COLO829 (cell line): ENCODE measurements at regions not wholly inside any gene's neighbourhood (a gene's known extent, or its start where the extent isn't known, plus 50 kb on each side); places are given as distances from the start of the nearest gene placed in this dataset.

Experiments used
- DNase-seq: peaks from one replicate; pipeline ENCODE4 v3.0.0; 2012; ENCODE audit warnings: low spot score

DNA sequence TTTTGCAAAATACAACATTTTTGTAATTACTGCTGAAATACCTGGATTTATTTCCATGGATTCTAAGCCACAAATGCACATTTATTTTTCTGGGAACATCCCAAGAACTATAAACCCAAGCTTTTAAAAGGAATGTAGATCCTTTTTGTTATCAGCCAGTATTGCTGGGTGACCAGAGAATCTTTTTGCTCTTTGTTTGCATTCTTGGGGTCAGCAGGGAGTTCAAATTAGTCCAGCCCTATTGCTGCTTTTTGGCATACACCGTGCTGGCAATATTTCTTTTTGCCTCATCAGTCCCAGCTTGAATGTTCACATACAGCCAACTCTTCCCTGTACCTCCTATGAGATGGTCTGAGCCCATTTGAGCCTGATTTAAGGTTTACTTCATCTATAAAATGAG is 155.2 kb upstream of the CNR1 start:
- DNase-seq = no peak

DNA sequence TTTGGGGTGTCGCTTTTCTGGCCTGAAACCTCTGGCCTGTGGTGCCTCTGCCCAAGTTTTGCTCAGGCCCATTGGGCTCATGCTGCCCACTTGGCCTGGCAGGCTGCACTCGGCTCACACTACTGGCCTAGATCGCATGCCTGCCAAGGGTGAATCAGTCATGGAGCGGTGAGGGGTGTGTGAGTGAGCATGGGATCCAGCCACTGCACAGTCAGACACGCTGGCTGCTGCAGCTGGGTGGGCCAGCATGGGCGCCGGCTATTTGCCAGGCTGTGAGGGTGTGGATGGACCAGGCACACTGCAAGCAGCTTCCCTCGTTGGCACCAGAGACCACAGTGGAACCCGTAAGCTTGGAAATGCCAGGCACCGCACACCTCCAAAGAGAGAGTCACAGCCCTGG is 145.4 kb upstream of the CNR1 start:
- no peak for DNase-seq

- DNase-seq = no peak
Measured at GRCh38 chr6:88304520-88304919, 138.4 kb upstream of the CNR1 start.

DNA sequence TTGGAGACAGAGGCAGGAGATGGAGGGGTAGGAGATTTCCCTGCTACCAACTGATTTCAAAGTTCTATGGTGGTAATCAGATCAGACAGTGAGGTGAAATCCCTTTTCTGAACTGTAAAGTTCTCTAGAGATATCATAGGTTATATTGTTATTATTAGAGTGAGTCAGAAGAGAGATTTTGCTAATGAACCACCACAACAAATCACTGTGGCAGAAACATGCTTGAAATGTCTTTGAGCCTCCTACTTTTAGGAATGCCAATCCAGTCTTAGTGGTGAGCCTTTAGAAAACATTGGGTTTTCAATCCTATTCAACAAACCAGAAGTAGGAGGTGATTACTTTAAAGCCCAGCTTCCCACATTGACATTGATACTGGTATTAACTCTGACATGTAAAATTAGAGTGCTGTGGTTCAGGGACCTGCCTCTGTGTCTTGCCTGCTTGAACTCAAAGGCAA is 136.7 kb upstream of the CNR1 start:
- DNase-seq = peak; percentile 5

DNA sequence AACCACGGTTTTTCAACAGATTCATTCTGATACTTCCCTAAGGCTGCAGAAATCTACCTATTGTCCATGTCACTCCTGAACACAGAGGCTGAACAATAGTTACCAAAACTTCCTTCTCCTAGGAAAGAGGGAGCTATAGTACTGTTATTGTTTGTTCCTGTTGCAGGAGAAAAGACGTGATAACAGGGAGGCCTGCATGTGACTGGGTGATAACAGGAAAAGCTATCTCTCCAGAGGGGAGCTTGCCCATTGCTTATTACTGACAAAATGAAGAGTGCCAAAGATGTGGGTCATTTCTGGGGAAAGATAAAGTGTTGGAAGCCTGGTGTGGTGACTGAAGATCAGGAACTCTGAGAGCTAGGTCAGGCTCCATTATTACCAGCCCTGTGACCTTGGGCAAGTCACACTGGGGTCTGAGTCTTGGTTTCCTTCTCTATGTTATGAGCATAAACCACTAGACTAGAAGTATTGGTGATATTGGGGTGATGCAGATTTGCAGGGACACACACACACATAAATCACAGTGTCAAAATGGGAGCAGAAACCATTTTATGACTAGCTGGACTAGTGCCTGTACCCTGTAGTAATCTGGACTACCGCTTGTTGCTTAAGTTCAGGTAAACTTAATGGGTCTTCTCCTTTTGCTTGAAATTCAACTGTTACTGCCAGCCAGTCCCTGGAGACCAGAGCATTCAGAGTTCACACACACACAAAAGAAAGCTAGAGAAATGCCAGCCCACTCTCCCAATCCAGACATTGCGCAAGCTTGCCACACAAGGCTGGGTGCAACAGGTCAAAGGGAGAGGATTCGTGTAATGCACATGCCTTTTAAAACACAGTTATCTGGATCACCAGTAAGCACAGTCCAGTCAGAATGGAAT is 136.0 kb upstream of the CNR1 start:
- DNase-seq = peak; percentile 5

DNA sequence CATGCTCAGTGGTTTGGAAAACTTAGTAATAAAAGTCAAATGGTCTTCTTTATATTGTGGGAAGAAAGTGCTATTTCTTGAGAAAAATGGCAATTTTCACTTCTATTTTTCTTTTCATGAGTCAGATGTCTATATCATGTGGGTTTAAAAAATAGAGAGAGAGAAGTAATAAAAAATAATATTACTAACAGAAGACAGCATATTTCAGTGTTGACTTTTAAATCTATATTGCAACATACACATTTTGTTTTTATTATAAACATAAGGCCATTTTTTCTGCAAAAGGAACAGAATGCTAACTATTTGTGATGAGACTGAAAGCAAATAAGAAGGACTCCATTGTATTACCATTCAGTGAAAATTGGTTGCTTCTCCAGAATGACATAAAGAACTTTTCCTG is 135.1 kb upstream of the CNR1 start:
- peak; percentile 3 for DNase-seq

- no peak for DNase-seq
Measured at GRCh38 chr6:88298066-88298845, 132.1 kb upstream of the CNR1 start.

- no peak for DNase-seq
Measured at GRCh38 chr6:88296694-88297093, 130.5 kb upstream of the CNR1 start.

DNA sequence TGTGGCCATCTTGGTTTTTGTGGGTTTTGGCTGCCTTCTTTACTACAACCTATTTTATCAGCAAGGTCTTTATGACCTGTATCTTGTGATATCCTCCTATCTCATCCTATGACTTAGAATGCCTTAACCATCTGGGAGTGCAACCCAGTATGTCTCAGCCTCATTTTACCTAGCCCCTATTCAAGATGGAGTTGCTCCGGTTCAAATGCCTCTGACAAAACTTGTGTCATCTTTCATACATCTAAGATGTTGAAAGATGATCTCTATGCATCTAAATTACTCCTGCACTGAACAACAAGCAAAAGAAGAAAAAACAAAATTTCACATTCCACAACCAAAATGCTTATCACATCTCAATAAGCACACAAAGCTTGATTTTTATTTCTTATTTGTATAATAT is 129.5 kb upstream of the CNR1 start:
- no peak for DNase-seq

GRCh38 chr6:88294702-88295101 is 128.6 kb upstream of the CNR1 start:
- no peak for DNase-seq

- no peak for DNase-seq
Measured at GRCh38 chr6:88290411-88290810, 124.3 kb upstream of the CNR1 start.

- DNase-seq = no peak
Measured at GRCh38 chr6:88287696-88288095, 121.5 kb upstream of the CNR1 start.

DNA sequence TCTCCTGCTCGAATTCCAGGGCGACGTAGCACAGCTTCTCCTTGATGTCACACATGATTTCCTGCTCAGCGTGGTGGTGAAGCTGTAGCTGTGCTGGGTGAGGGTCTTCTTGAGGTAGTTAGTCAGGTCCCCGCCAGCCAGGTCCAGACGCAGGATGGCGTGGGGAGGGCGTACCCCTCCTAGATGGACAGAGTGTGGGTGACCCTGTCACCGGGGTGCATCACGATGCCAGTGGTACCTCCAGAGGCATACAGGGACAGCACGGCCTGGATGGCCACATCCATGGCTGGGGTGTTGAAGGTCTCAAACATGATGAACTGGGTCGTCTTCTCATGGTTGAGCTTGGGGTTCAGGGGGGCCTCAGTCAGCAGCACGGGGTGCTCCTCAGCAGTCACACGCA is 110.2 kb upstream of the CNR1 start:
- DNase-seq = no peak

- no peak for DNase-seq
Measured at GRCh38 chr6:88268508-88268907, 102.4 kb upstream of the CNR1 start.

- no peak for DNase-seq
Measured at GRCh38 chr6:88266126-88266525, 100.0 kb upstream of the CNR1 start.

- DNase-seq = no peak
Measured at GRCh38 chr6:88263591-88263990, 97.4 kb upstream of the CNR1 start.

DNA sequence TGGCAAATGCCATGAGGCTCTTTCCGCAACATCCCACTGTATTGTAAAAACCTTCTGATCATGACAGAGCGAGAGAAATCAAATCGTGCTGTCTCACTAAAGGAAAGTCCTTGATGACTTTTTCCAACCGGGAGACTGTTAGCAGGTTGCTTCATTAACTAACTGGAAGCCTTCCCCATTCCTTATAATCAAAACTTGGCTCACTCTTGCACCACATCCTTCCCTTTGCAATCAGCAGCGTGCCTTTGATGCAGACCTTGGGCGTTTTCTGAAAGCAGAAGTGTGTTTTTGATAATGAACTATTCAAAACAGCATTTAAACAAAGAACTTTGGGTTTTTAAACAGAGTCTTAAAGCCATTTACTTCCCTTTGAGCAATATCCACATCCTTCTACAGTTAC is 96.2 kb upstream of the CNR1 start:
- DNase-seq = no peak

DNA sequence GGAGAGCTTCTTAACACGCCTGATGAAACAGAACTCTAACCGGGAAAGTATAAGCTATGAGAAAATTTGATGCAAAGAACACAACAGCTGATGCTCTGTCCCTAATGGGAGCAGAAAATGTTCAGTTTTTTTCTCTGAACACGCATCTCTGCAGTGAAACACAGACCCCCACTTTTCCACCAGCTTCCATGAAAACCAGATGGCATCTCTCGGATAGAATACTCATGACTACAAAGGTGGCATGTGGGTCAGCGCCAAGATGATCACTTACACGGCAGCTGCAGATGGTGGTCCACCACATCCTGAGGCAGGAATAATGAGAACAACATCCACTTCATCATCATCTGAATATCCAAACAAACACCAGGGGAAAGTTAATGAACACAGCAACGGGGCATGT is 85.2 kb upstream of the CNR1 start:
- DNase-seq = no peak

DNA sequence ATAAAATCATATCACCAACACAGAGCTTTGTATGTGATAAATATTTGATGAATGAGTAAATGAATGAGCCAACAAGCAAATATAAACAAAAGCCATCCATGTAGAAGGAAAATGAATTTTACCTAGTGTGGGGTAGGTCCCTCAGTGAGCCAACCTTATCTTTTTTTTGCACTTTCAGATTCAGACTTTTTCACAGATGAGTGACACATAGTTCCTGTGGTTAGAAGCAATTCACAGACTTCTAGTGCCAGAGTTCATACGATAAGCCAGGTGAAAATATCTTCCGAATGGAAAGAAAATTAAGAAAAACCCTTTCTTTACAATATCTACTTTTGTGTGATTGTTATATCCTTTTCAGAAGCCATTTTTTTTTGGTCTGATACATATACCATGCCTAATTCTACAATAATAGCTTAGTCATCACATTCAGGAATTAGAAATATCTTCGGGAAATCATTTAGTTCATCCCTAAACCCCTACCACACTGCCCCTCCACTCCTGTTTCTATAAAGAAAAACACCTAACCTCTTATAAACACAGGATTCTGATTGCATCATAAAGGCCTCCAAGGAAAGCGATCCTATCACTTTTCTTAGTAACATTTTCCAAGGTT is 82.7 kb upstream of the CNR1 start:
- no peak for DNase-seq

DNA sequence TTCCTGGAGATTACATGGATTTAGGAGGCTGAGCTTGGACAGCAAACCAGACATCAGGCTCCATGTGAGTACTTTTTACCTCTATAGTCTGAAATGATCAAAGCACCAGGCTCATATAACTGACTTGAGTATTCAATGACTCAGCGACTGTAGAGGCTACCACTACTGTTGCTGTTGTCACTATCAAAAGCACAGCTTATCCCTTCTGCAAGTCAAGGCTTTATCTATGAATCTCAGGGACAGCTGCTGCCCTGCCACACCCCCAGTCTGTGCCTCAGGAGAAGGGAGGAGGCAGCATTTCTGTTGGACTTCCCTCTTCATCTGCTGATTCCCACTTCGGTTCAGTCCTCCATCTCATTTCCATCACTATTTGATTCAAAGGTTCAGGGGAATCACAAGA is 80.5 kb upstream of the CNR1 start:
- no peak for DNase-seq

DNA sequence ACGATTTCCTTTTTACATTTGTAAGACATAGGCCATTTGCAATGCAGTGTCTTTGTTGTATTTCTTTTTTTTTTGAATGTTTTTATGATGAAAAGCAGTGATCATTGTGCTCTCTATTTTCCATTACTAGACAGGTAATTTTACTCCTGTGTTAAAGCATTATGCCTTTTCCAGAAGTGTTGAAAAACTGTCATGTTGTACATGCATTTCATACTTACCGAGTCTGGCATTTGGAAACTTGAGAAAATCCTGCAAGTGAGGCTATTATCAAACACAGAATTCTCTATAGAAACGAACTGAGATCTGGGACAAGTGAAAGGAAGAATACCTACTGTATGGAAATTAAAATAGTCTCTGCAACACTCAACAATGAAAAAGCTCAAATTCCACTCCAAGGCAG is 78.6 kb upstream of the CNR1 start:
- no peak for DNase-seq

DNA sequence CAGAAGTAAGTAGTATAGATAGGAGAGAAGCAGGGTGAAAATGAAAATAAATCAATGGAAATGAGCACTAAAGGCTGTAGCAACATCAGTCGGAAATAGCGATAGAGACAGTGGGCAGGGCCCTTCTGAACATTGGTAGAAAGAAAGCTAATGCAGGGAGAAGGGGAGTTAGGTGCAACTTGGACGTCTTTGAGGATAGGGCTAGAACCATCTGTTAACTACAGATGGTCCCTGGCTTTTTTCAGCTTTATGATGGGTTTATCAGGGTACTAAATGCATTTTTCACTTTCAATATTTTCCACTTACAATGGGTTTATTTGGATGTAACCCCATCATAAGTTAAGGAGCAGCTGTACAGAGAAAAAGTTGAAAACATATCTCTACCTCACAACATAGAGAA is 72.8 kb upstream of the CNR1 start:
- DNase-seq = no peak

DNA sequence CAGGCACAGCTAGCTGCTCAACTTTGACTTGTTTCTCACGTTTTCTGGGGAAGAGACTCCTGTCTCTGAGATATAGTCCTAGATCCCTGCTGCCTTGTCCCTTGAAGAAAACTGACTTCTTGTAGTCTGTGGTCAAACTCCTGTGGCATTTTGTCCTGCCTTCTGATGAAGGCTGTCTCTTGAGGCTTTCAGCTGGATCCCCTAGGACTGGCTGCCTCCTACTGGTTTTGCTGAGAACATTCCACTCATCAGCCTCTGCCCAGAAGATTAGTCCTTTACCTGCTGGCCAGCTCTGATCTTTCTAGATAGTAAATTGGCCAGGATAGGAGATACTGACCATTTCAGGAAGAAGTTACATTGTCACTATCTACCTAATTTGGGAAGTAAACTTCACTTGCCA is 71.9 kb upstream of the CNR1 start:
- peak; percentile 32 for DNase-seq
